HG03521 (cell line): ENCODE measurements at regions not wholly inside any gene's neighbourhood (a gene's known extent, or its start where the extent isn't known, plus 50 kb on each side); places are given as distances from the start of the nearest gene placed in this dataset.
"Not testable (repeated sequence)": the region's sequence is repeated elsewhere in the genome, so short reads cannot be mapped to it uniquely, and the experiment has no call there.

Source experiments
- ATAC-seq: cut with Tn5 transposase; IDR thresholded peaks from one replicate; pipeline ENCODE4 v1.9.1; 2021; ENCODE audit warnings: mild to moderate bottlenecking, moderate library complexity; ENCODE audit not compliant: unreplicated experiment

GRCh38 chr2:194870974-194871535 is 786.0 kb upstream of the SLC39A10 start:
- ATAC-seq, result no peak

- ATAC-seq, result no peak
These were observed 789.7 kb upstream of the SLC39A10 start for GRCh38 chr2:194867328-194867727.

GRCh38 chr2:194854941-194855340 is 802.1 kb upstream of the SLC39A10 start:
- ATAC-seq, result no peak

GRCh38 chr2:194842871-194843270 is 814.2 kb upstream of the SLC39A10 start:
- ATAC-seq, result no peak

GRCh38 chr2:194834371-194834770 is 822.7 kb upstream of the SLC39A10 start:
- ATAC-seq, result not testable (repeated sequence)

- no peak for ATAC-seq
These were observed 830.8 kb upstream of the SLC39A10 start for GRCh38 chr2:194826241-194826640.

- no peak for ATAC-seq
These were observed 832.6 kb upstream of the SLC39A10 start for GRCh38 chr2:194824450-194824849.

- no peak for ATAC-seq
These were observed 834.4 kb upstream of the SLC39A10 start for GRCh38 chr2:194822657-194823056.

GRCh38 chr2:194822097-194822496 is 834.9 kb upstream of the SLC39A10 start:
- ATAC-seq, result no peak

GRCh38 chr2:194819367-194819766 is 837.7 kb upstream of the SLC39A10 start:
- ATAC-seq, result no peak

- ATAC-seq, result no peak
These were observed 841.6 kb upstream of the SLC39A10 start for GRCh38 chr2:194815475-194815874.

- no peak for ATAC-seq
These were observed 854.4 kb upstream of the SLC39A10 start for GRCh38 chr2:194802589-194802988.

- ATAC-seq, result not testable (repeated sequence)
These were observed 870.0 kb upstream of the SLC39A10 start for GRCh38 chr2:194787071-194787470.

- not testable (repeated sequence) for ATAC-seq
These were observed 885.6 kb upstream of the SLC39A10 start for GRCh38 chr2:194771394-194771793.

GRCh38 chr2:194769030-194769429 is 888.0 kb upstream of the SLC39A10 start:
- ATAC-seq, result no peak

GRCh38 chr2:194765723-194766122 is 891.3 kb upstream of the SLC39A10 start:
- no peak for ATAC-seq

GRCh38 chr2:194750926-194751325 is 906.1 kb upstream of the SLC39A10 start:
- no peak for ATAC-seq

- ATAC-seq, result no peak
These were observed 911.4 kb upstream of the SLC39A10 start for GRCh38 chr2:194745557-194746146.

- ATAC-seq, result no peak
These were observed 914.3 kb upstream of the SLC39A10 start for GRCh38 chr2:194742706-194743105.

GRCh38 chr2:194739217-194739616 is 917.8 kb upstream of the SLC39A10 start:
- ATAC-seq, result no peak

- no peak for ATAC-seq
These were observed 921.0 kb upstream of the SLC39A10 start for GRCh38 chr2:194735837-194736542.

GRCh38 chr2:194730266-194730665 is 926.8 kb upstream of the SLC39A10 start:
- no peak for ATAC-seq
